Stimulated activated CD4-positive, alpha-beta T cell treated with anti-CD3 and anti-CD28 coated beads, Interleukin-1b, Interleukin-23, amount 100 ng/mL, for 48 hours (primary cell): ENCODE measurements at regions not wholly inside any gene's neighbourhood (a gene's known extent, or its start where the extent isn't known, plus 50 kb on each side); places are given as distances from the start of the nearest gene placed in this dataset.
"Not testable (repeated sequence)": the region's sequence is repeated elsewhere in the genome, so short reads cannot be mapped to it uniquely, and the experiment has no call there.

ENCODE experiments used
- DNase-seq: peaks from one replicate; pipeline ENCODE4 v3.0.0-alpha.2; 2020

DNA sequence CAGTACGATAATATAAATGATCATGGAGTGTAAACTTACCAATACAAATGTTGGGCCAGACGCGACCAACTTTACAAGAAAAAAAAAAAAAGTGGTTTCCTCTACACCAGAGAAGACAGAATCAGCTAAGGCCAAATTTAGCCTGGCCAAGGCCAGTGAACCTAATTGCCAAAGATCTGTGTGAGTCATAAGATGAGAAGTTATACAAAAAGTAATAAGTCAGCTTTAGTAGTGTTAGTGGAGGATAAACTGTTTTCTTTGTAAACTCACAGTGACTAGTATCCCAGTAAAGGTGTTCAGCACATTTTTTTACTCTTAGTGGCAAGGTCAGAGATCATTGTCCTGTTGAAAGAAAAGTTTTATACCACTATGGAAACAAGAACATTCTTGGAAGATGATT is 531.4 kb upstream of the TECRL start:
- DNase-seq, result no peak

DNA sequence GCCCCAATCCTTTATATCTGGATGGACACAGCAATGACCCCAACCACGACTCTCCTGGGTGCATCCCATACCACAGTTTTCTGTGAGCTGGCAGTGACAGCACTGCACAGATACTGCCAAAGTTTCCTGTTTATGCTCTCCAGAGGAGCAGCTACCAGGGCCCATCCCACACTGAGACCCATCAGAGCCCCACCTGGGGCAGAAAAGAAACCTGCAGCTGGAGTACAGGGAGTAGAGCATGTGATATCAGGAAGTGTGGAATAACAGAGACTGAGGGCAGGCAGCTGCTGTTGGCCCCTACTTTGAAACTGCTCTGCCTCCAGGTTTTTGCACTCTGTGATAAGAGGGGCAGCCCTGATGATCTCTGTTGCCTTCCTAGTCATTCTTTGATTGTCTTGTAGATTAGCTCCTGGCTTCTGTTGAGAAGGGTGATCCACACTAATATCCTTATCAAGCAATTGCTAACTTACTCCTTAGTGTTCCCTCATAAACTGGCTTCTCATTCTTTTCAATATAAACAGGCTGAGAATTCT is 526.3 kb upstream of the TECRL start:
- DNase-seq, result no peak

DNA sequence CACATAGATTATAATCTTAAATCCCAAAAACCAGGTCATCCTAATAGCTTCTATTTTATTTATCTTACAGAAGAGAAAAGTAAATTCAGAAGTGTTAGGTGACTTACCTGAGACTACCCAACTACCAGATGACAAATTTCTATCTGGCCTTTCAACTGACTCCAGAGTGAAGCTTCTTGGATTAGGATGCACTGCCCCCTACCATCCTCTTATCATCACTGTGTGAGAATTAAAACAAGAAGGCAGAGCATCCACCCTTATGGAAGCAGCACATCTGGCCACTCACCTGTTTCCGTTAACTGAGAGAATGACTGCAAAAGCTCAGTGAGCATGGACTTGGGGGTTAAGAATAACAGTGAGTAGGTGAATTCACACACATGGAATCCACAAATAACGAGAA is 502.6 kb upstream of the TECRL start:
- no peak for DNase-seq

DNA sequence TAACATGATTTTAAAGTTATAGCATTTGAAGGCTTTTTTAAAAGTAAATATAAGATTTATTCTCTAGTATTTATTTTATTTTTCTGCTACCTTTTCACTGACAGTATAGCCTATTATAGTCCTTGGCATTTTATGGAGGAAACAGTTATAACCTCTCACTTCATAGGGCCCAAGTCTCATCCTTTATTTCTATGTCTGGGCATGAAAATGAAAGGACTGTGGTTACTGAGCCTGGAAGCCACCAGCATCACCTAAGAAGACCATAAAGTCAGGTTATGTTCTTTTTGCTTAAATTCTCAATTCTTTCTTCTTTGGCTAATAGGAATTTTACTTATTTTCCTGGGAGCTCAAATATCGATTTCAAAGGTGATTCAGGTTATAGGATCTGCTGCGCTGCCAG is 494.7 kb upstream of the TECRL start:
- DNase-seq, result no peak

DNA sequence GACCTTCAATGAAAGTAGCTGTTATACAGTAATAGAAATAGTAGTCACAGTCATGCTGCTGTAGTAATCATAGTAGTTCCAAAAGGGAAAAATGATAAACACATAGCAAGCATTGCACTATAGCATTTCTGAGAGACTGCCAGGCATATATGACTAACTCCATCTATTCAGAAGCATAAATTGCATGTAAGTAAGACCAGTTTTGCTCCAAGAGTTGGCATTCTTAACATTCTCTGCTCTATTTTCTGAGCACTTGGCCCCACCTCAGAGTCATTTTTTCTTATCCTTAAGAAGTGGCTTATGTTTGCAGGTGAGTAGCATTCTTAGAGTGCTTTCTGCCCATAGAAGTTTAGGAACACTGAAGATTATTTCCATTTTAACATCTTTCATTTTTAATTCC is 490.3 kb upstream of the TECRL start:
- DNase-seq, result no peak

DNA sequence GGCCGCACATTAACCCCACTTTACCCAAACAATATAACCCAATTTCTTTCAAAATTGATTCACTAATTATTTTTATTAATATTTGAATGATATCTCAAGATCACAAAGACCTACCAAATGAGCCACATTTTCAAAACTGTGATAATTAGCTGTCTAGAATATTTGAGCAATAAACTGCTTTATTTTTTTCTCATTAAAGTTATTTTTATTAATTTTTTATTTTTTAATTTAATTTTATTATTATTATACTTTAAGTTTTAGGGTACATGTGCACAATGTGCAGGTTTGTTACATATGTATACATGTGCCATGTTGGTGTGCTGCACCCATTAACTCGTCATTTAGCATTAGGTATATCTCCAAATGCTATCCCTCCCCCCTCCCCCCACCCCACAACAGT is 489.8 kb upstream of the TECRL start:
- DNase-seq, result not testable (repeated sequence)

DNA sequence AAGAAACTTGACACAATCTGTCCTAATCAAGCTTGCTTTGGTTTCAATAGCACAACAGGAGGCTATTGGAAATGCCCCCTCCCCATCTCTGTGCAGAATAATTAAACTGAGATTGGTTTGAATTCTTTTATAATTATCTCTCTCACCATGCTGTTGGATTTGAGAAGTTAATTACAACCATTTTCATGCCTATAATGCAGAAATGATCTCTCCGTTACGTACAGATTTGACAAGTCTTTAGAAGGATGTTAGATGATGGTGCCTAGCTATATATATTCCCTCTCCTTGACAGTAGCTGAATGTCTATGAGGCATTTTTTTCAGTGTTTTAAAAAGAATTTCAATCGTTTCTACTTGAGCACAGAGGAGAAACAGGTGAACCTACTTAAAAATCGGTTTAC is 488.4 kb upstream of the TECRL start:
- no peak for DNase-seq

DNA sequence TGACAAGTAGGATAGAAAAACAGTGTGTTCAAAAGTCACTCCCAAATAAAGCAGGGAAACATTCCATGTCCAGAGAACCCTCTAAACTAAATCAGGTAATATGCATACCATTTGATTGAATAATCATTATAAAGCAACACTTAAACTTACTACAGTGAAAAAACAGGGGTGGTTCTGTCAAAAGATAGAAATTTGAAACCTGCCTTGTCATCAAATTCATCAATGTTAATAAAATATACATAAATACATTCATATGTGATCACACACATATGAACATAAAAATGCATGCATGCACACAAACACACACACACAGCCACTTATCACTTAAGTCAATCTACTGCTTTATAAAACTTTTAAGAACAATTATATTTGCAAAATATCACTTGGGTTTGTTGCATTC is 485.8 kb upstream of the TECRL start:
- DNase-seq, result no peak

DNA sequence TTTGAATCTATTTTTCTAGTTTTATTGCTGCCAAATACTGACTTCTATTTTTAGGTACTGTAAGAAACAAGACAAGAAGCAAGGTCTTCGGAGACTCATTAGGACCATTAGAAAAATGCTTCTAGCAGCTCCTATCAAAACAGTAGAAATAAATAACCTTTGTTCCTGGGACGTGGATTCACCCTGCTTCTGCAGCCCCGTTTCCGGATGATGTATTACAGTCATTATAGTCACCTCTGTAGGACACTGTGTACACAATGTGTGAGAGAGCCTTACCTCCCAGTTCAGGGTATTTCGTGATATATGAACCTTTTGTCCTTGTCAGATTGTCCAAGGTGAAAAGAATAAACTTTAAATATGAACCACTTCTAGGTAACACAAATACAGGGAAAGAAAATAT is 484.0 kb upstream of the TECRL start:
- DNase-seq, result no peak

DNA sequence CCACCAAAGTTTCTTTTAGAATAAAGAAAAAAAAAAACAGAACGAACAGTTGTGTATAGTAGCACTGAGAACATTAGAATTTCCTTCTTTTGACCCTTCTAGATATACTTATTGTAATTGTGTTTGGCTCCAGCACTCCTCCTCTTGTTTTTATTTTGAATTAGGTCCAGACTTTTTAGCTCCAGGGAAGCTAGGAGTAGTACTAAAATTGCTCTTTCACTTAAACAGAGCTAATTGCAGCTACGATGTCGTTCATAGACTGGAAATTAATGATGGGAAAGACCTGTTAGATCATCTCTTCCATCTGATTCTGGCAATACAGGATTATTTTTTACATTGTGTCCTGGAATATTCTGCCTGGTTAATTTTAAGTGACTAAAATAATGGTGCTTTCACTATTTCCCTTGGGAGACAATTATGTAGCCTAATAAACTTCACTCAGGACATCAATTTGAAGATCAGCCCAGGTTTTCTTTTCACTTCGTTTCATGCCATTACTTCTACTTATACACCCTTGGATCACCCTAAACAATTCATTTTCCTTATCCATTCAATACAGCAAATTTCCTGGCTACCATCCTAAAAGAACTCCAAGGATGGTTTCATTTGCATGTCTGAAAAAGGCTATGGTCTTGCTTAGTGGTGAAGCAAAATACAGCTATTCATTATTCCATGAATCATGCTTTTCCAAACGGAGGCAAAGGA is 480.8 kb upstream of the TECRL start:
- no peak for DNase-seq

DNA sequence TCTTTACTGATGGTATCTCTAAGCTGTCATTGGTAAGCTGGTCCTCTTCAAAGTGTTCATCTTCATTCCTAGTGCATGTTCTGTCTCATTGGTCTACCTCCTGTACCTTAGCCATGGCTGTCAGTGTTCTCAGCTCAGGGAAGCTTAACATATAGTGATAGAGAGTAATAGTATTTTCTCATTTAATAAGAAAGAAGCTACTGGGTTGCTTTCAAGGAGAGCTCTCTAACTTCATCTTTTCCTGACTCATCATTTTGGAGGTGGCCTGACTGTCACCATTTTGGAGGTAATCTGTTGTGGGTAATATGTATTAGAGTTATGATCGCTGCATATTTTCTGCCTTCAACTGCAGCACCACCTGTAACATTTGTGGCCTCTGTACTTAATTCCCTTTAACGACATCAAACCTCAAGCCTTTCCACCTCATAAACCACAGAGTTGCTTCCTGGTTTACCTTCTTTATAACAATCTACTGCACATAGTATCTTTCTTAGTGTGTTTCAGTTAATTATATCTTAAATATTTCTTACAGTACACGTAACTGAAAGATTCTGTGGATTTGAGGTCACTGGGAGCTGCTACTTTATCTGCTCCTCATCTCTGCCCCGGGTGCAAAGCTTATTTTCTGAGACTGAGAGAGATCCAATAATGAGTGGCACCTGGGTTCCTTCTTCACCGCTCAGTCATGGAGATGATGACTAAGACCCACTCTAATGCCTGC is 474.0 kb upstream of the TECRL start:
- DNase-seq, result no peak

DNA sequence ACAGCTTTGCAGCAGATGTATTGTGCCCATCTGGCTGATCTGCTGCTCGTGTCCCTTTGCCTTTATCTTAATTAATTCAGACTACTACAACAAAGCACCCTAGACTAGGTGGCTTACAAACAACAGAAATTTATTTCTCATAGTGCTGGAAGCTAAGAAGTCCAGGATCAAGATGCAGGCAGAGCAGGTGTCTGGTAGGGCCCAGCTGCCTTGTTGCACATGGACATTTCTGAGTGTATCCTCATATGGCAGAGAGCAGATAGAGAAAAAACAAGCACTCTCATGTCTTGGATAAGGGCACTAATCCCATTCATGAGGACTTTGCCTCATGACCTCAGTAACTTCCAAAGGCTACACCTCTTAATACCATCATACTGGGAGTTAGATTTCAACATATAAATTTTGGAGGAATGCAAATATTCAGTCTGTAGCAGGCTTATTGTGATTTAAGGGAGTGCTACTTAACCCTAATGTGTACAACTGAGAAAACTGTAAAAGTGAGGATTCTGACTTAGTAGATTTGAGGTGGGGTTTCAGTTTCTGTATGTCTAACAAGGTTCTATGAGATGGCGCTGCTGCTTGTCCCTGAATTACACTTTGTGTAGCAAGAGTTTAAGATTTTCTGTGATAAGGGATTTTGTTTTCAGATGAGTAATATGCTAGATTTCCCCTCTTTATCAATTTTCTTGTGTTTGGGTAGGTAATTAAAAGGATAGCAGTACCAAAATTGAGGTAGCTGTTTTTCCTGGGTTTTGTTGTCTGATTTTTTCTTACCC is 473.2 kb upstream of the TECRL start:
- no peak for DNase-seq

DNA sequence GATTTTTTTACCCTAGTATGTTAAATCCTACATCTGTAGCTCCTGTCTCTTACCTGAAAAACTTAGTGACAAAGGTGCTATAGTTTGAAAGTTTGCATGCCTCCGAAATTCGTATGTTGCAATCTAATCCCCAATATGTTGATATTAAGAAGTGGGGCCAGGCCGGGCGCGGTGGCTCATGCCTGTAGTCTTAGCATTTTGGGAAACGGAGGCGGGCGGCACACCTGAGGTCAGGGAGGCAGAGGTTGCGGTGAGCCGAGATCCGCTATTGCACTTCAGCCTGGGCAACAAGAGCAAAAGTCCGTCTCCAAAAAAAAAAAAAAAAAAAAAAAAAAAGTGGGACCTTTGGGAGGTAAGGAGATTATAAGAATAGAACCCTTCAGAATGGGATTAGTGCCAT is 471.3 kb upstream of the TECRL start:
- DNase-seq, result no peak

DNA sequence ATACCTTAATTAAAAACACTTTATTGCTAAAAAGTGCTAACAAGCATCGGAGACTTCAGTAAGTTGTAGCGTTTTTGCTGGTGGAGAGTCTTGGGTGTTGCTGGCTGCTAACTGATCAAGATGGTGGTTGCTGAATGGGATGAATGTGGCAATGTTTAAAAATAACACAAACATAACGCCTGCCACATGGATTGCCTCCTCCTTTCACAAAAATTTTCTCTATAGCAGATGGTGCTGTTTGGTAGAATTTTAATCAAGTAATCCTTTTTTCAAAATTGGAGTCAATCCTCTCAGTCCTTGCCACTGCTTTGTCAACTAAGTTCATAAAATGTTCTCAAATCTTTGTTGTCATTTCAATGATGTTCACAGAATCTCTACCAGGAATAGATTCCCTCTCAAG is 466.8 kb upstream of the TECRL start:
- no peak for DNase-seq

DNA sequence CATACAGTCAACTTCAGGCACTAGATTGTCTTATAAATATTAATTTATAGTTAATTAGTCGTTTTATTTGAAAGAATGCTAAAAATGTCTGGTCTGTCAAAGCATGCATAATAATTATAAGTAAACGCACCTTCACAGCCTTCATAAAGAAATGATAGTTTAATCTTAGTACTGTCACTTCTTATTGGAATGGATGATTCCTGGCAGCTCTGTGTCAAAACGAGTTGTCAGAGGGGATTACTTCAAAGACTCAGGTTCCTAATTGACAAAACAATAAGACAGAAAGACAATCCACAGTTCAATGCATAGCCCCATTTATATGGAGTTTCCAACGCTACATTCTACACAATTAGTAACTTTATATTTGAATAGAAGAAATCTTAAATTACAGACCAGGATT is 461.3 kb upstream of the TECRL start:
- DNase-seq, result no peak

DNA sequence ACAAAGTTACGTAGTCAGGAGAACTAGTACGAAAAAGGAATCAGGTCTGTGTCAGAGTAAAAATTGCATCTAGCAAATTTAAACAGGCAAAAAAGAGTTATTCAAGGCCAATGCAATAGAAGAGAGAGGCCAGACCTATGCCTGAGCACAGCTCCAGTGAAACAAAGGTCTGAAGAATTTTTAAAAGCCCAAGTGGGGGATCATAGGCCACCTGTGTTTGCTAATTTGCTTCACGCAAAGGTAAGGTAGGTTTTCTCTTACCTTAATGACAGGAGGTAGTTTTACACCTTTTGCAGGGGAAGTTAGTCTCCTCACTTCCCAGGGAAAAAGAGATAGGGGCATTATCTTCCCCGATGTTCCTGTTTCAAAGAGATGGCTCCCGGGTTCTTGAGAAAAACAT is 448.6 kb upstream of the TECRL start:
- no peak for DNase-seq

DNA sequence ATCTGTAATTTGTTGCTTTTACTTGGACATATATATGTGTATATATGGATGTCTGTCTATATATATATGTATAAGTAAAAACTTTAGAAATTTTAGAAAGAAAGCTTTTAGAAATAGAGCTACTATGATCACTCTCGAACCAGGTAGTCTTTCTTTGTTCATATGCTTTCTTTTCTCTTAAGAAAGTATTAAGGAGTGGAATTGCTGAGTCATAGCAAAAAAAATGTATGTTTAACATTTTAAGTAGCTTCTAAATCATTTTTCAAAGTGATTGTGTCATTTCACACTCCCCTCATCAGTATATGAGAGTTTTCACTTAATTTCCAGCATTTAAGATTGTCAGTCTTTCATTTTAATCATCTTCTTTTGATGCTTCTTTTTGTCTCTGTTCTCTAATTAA is 447.9 kb upstream of the TECRL start:
- no peak for DNase-seq

DNA sequence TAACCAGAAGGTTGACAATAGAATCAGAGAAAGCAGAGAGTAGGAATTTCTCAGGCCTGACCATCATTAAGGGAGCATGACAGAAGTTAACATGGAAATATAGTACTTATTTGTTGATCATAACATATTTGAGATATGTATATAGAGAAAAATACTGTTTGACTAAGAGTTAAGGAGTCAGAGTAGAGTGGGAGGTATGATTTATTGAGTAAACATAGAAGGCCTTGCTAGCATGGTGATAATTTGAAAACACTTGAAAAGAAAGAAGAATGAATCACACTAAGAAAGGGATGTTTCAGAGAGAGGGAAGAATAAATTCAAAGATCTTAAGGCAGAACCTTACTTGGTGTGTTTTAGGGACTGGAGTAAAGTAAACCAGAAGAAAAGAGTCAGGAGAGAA is 437.2 kb upstream of the TECRL start:
- DNase-seq, result no peak

DNA sequence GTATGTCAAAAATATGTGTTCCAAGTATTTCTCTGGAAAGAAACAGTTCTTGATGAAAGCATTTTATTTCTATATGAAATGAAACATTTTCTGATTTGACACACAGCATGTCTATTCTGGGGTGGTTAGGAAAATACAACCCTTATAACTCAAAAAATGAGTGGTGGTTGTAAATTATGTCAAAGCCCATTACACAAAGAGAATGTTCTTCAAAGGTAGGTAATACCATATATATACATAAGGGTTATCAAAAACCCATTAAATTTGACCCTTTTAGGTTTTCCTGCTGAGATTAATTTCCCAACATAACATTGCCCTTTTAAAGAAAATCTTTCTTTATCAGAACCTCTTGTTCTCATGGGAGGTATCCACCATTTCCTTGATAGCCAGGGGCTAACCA is 420.5 kb upstream of the TECRL start:
- no peak for DNase-seq

DNA sequence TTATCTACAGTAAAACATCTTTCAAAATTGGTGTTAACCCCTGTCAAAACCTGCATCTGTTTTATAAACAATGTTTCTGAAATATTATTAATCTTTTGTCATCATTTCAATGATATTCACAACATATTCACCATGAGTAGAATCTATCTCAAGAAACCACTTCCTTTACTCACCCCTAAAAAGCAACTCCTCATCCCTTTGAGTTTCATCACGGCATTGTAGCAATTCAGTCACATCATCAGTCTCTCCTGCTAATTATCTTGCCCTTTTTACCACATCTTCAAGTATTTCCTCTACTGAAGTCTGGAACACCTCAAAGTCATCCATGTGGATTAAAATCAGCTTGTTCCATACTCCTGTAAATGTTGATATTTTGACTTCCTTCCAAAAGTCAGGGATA is 415.3 kb upstream of the TECRL start:
- DNase-seq, result no peak

DNA sequence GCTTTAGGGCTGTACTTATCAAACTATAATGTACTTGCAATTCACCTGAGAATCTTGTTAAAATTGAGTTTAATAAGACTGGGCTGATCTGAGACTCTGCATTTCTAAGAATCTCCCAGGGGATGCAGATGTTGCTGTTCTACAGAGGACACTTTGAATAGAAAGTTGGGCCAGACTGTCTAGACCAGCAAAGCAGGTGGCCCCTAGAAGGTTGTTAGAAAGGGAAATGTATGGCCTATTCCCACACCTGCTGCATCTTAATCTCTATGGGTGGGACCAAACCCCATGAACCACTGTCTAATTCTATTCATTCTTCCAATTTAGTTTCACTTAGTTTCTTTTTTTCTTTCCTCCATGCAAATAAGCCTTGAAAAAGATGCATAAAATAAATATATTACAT is 413.2 kb upstream of the TECRL start:
- DNase-seq, result no peak

DNA sequence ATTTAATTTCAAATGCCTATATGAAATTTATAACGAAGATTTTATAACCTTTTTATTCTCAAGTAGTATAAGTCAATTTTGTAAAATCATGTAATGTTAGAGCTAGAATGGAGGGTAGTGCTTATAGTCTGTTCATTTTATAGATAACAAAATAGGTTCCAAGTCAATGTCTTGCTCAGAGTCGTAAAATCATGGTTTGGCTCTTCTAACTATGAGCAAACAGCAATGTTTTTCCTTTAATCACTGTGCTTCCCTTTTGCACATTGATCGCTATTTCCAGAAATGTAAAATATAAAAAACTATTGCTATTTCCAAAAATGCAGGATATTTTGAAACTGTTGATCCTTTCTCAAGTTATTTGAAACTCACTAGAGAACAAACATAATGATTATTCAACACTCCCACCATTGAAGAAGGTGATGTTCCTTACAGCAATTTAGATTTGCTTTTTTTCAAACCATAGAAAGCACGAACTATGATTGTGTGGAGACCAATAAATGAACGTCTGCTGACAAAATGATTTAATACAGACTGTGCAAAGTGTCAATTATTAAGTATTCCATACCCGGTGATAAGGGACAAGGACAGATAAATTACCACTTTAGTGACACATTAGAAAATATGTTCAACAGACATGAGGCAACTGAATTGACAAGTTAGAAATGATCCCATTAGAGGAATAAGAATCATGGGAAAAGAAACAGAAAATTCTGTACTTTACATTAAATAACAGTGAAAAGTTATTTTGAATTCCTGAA is 412.1 kb upstream of the TECRL start:
- DNase-seq, result no peak

DNA sequence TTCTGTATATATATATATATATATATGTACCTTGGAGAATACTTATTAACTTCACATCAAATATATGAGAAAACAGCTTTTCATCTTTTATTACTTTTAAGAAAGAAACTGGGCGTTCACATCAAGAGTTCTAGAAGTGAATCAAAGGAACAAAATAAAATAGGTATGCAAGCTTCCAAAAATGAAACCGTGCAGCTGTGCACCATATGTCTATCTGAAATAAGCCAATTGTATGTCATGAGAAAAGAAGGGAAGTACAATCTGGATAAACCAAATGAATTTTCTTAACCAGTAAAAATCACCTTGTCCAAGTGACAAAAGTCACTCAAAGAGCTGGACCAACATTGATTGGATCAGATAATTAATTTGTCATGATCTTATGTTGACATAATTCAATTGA is 405.4 kb upstream of the TECRL start:
- no peak for DNase-seq
